Stimulated activated CD4-positive, alpha-beta T cell treated with anti-CD3 and anti-CD28 coated beads, Interleukin-2, amount 100 ng/mL, for 48 hours (primary cell): ENCODE measurements at regions not wholly inside any gene's neighbourhood (a gene's known extent, or its start where the extent isn't known, plus 50 kb on each side); places are given as distances from the start of the nearest gene placed in this dataset.

Experiments
- DNase-seq, 2 donors: peaks; one replicate each; pipeline ENCODE4 v3.0.0-alpha.2; 2020

DNA sequence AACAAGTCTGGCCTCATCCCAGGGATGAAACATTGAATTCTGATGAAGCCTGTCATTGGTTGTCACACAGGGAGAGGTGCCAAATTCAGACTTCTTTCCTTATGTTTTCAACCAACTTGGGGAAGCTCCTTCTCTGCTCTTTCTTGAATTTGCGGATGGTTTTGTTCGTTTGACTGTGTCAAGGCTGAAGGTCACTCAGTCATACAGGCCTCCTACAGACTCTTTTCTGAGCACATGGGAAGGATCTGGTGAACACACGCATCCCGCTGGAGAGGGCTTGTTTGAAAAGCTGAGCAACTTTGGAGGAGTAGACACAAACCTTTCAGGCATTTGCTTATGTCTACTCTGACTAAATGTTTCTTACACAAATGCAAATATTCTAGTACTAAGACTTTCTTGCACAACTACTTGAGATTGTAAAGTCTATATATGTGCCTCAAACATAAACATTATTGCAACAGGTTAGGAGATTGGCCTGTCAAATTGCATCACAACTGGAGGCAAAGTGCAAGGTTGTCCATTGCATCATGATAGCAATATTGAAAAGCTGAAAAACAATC lies 151.5 kb upstream of the NR3C1 start:
- no peak for DNase-seq

DNA sequence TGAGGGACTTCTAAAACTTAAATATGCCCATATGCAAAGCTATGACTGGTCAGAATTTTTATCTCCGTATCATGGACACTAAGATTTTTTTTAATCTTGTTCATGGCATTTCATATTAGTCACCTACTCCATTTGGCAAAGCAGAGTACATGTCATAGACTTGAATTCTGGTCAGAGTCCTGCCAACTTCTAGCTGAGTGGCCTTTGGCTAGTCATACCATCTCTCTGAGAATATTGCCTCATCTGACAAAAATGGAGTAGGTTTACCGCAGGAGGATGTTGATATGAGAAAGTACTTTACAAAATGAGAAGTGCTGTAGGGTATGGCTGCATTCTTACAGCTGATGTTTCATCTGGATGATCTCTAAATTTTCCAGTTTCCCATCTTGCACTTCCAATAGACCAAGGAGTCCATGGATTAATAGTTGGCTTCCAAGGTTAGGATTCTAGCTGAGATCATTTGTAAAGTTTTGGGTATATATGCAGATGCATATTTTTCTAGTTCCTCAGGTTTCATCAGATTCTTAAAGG lies 150.8 kb upstream of the NR3C1 start:
- DNase-seq = no peak

DNA sequence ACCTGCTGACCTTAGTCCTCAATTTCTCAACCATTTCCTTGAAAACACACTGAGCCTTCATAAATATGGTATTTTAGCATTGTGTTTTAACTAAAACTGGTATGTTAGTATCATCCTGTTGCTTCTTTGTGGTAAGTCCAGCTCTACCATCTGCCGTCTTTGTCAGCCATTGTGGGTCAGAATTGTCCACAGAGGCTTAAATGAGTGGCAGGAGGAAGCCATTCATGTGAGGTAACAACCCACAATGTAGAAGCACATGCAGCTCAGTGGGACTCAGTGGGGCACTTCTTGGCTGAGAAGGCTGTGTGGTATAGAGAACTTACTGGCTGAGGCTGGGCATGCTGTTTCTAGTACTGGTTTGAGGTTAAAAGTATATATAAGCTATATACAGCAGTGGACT lies 149.2 kb upstream of the NR3C1 start:
- DNase-seq = no peak

DNA sequence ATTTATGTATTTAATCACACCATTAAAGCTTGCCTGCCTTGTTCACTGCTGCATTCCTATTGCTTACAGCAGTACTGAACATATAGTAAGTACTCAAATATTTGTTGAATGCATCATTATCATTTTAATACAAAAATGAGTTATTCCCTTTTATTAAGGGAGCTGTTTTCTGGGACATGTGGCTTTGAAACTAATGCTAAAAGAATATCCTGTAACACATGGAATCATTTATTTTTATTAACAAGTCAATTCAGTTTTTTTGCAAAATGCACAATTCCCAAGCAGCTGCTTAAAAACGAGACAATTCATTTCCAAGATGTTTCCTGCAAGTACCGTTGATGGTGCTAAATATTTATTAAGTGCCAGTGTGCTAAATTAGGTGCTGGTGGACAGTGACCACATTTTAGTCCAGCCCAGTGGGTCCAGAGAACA lies 148.3 kb upstream of the NR3C1 start:
- DNase-seq = no peak

DNA sequence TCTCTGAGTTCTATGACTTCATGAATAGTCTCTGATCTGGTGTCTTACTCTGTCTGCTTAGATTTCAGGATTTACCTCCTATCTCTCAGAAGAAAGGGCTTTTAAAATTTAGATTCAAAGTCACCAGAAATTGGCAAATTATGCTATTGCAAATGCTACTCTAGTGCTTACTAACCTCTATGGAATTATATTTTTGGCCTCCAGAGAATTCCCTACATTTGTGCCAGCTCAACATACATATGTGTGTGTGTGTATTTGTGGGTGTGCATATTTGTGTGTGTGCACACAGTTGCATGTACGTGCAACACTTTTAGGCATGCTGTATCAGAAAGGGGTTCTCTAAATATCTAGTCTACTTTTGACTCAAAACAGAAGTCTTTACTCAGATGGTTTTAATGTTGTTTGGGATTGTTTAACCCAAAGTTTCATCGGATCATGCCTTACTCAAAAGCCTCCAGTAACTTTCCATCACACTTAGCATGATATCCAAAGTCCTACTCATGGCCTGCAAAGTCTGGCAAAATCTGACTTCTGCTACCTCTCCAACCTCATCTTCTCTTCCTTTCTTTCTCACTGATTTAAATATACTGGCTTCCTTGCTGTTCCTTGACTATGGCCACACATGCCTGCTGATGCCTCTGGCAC lies 147.6 kb upstream of the NR3C1 start:
- no peak for DNase-seq

DNA sequence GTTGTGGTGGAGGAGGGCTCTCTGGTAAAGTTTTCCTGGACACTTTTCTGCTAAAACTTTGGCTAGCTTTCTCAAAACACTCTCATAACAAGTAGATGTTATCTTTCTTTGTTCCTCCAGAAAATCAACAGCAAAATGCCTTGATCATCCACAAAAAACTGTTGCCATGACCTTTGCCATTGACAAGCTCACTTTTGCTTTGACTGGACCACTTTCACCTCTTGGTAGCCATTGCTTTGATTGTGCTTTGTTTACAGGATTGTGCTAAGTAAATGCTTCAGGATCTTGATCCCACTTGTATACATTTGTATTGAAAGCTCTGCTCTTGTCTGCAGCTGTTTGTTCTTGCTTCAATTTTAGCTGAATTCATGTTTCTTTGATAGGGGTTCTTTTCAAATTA lies 143.9 kb upstream of the NR3C1 start:
- no peak for DNase-seq

DNA sequence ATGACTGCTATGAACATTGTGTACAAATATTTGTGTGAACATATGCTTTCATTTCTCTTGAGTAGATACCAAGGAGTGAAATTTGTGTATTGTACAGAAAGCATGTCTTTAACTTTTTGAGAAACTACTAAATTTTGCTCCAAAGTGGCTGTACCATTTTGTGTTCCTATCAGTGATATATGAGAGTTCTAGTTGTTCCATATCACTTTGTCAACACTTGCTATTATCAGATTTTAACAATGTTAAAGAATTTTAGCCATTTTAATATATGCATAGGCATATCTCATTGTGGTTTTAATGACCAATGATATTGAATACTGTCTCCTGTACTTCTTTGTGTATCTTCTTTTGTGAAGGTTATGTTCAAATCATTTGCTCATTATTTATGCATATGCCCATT lies 142.9 kb upstream of the NR3C1 start:
- DNase-seq = no peak

DNA sequence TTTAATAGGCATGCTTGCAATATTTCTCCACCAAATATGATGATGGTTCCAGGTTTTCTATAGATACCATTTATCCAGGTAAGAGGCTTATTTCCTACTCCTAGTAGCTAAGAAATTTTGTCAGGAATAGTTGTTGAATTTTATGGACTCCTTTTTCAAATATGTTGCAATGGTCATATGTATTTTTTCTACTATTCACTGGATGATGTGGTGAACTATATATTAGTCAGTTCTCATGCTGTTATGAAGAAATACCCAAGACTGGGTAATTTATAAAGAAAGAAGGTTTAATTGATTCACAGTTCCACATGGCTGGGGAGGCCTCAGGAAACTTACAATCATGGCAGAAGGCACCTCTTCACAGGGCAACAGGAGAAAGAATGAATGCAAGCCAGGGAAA lies 141.1 kb upstream of the NR3C1 start:
- no peak for DNase-seq

DNA sequence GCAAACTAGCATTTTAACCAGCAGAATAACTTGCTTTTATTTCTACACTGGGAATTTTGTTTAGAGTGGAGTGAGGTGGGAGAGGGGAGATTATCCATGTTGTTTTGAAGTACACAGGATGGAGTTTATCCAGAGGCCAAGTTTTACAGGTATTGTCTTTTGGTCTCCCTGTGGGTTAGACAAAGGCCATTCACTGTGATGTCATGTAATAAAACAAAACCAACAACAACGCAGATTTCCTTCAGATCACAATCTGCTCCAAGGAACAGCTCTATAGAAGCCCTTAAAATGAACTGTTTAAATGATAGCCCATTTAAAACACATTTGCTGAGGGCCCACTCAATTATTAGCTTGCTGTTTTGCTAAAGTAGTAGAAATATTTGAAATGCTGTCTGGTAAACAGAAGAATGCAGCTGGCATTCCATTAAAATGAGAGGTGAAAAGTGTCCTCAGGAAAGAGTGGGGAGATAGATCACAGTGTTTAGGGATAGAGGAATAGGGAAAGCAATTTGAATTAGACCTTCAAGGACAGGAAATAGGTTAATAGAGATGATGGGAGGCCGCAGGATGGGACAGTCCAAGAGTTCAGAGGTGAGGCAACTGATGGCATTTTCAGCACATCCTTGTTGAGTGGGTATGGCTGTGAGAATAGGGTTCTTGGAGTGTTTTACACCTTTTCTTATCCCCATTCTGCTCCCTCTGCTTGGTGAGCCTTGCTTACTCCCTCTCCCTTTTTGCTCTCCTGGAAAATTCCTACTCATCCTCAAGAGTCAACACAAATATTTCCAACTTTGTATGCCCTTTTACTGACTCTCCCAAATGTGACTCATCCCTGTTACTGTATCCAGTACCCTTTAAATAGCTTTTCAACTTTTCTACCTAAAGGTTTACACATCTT lies 140.1 kb upstream of the NR3C1 start:
- DNase-seq = no peak

DNA sequence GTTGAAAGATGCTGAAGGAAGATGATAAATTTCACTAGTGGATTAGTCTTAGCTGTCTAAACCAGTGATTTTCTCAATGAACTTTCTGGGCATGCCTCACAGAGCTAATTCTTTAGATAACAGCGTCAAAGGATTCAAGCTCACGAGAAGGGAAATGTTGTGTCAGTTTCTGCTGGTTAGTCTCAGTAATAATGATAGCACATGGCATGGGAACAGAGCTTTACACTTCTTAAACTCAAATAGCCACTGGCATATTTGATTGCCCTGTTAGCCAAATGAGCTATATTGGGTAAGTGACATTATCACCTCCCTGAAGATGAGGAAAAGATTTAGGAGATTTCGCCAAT lies 139.3 kb upstream of the NR3C1 start:
- DNase-seq = no peak

DNA sequence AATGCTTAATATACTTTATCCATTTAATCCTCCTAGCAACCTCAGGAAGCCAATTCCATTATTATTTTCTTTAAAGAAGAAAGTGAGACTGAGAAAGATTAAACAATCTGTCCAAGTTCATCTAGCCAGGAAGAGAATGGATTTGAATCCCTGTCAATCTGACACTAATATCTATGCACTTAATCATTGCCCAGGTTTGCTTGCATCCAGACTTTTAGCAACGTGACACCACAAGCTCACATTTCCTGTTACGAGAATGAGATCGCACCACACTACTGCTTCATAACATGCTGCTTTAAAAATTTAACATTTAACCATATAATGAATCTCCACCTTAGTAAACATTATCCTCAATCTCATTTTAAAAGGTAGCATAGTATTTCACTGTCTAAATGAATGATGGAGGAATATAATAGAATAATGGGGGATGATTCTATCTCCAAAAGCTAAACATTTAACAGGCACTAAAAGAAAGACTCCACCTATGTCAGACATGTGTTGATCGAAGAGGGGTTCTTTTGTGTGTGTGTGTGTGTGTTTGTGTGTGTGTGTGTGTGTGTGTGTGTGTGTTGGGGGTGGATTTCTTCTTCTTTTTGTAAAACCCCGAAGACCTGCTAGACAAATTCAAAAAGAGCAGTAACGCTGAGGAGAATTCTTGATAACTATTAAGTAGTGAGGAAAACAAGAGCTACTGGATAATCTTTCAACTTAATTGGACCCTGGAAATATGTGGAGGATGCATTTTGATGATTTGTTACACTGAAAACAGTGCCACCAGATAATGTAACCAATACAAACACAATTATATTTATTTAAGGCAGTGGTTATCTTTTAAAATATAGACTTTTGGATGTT lies 138.7 kb upstream of the NR3C1 start:
- DNase-seq = no peak

DNA sequence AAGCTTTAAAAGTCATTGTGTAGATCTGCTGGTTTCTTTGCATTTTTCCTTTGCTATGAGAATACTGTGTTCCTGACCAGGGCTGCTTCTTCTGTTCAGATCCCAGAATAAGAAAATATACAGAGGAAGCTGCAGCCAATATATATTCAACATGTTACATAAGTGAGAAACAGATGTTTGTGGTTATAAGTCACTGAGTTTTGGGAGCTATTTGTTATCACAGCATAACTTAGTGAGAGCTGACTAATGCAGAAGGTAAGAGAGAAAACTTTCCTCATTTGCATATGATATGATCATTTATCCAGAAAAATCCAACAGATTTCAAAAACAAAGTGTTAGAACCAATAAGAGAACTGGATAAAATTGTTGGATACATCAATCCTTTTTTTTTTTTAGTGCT lies 136.3 kb upstream of the NR3C1 start:
- no peak for DNase-seq

DNA sequence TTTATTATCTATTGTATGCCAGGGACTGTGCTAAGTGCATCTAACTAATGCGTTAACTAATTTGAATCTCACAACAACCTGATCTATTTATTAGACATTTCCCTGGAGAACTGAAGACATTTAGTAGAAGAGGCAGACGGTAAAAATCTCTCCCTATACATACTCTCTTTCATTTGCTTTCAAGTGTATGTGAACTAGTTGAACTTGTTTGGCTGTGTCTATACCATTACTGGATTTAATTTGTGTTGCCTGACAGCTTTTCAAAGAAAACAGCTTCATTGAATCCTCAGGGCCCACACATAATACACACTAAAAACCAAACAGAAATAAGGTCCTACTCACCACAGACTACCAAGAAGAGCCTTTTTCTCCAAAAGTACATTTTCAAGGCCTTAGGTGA lies 133.6 kb upstream of the NR3C1 start:
- no peak for DNase-seq

DNA sequence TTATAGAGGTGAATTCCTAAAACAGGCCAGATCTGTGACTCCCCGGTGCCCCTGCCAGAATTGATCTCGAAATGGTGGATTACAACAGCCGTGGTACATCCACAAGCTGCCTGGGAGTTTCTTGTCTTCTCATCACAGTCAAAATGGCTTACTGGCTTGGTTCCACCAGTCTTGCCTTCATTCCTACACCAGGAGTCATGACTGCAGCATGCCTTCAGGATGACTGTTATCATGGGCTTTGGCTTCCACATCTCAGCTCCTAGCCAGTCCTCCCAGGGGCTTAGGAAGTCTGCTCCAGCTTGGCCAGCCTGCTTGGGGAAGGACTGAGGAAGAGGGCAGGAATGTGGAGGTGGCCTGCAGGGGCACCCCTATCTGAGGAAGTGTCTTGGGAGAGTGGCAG lies 132.9 kb upstream of the NR3C1 start:
- DNase-seq = no peak

DNA sequence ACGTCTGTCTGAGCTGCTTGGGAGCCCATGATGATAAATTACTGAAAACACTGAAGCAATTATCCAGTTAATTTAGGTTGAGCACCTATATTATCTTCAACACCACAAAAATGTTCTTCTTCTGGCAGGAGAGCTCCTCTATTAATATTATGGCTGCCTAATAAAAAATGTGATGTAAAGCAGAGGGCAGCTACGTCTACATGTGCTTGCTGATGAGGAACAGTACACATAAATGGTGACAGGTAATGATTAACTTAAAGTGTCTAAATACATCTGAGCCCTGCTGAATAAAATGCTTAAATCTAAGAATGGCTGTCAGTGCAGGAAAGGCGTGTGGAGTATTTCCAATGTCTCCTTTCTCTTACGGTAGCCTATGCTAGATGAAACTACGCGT lies 131.3 kb upstream of the NR3C1 start:
- DNase-seq = no peak

DNA sequence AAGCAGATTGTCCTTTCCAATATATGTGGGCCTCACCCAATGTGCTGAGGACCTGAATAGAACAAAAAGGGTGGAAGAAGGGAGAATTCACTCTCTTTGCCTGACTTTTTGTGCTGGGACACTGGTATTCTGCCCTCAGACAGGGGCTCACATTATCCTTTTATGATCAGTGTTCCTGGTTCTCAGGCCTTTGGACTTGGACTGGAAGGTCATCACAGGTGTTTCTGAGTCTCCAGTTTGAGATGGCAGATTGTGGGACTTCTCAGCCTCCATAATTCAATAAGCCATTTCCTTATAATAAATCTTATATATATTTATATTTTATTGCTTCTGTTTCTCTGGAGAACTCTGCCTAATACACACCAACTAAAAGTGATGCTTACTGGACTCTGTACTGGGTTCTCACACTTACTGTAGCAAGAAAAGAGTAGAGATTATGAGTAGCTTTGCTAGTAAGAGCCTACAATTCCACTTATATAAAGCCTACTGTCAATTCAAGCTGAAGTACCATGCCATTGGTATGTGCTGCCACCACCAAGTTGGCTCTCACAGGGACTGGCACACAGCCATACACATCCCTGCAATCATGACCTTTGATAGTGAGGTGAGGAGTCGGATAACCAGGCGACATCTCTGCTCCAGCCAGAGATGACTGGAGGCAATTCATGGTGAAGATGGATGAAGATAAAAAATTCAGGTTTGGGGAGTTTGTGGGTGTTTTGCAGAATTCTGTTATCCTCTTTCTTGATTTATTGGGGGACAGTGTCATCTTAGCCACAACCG lies 130.7 kb upstream of the NR3C1 start:
- no peak for DNase-seq

DNA sequence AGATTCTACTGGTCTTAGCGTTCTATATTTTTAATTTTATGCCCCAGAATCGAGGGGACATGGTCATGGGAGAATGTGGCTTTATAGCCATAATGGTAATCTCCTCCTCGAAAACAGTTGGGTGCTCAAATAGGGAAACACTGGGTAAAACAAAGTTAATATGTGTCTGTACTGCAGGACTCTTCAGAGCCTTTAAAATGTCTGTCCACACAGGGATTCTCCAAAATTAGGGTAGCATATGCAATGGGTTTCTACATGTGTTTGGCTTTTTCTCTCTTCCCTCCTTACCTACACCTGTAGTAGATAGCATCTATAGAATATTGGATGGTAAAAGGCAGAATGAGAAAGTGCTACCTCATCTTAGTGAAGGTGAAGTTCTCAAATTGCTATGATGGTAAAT lies 130.0 kb upstream of the NR3C1 start:
- DNase-seq = no peak

DNA sequence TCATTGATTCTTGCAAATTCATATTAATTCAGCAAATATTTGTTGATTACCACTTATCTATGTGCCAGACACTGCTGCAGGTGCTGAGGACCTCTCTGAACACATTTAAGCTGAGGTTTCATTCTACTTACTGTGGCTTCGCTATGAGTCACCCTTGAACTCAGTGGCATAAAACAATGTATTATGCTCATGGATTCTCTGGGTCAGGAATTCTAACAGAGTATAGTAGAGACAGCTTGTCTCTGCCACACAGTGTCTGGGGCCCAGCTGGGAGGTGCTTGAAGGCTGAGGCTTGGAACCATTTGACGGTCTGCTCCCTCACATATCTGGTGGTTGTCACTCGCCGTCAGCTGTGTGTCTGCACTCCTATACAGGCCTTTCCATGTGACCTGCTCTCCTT lies 124.3 kb upstream of the NR3C1 start:
- no peak for DNase-seq

DNA sequence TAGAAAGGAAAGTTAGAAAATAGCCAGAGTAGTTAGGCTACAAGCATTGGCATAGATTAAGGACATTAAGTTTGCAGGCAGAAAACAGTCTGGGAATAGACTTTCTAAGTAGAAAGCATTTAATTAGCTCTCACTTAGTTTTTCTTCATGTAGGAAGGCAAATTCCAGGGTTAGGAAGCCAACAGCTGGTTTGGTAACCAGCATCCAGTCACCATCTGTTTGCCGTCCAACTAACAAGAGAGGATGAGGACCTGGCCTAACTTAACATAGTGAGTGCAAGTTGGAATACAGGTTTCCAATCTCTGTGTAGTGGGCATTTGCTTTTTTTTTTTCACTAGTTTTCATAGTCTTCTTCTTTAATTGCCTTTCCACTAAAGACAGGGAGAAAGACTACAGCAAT lies 121.7 kb upstream of the NR3C1 start:
- no peak for DNase-seq

DNA sequence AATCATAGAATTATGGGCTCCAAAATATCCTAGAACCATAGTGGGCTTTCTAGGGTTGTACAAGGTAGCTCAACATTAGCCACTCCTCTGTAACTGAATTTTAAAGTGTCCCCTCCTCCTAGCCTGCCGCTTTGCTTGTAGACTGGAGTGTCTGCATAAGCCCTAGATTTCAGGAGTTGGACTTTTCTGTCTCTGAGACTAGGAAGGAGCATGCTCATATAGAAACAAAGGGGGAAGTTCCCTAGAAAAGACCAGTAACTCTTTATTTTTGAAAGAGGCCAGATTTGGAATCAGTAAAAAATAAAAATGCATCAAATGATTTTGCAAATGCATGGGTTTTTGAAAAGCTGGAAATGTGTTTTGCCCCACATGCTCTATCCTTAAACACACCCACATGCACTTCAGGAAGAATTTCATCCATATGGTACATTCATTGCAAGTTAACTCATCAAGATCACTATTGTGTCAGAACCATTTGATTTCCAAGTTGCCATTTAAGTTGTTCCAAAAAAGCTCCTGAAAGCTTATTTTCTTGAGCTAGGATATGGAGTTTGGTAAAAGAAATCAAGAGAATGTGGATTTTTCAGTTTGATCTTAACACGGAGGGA lies 121.0 kb upstream of the NR3C1 start:
- no peak for DNase-seq

DNA sequence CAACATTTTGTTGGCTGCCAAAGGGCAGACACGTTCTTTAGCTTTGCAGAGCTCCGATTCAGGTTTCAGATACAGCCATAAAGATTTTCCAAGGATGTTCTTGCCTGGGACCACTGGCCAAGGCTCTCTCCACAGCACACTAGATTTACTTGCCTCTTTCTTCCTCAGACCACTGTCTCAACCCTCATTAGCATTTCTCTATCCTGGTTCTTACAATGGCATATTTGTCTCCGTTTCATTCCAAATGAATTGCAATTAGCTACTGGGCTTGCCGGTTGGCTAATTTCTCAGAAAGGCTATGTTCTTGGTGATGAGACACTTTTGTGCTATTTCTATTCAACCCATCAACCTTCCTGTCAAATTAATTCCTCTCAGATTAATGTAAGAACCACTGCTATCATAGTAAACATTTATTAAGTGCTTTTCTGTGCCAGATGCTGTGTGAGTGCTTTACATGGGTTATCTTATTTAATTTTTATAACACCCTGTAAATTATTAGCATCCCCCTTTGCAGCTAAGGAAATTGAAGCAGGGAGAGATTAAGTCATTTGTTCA lies 118.4 kb upstream of the NR3C1 start:
- no peak for DNase-seq

DNA sequence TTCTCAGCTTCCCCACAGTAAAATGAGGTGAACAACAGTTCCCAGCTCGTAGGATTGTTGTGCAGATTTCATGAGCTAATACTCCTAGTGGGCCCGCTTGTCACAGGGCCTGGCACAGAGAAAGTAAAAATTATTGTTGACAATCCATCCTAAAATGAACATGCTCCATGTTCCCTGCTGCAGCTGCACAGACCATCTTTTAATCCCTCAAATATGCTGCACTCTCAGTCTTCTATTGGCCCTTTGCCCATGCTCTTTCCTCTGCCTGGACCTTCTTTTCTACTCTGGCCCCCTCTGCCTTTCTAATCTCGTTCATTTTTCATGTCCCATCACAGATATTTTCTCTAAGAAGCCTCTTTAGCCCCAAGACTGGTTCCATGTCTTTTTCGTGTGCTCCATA lies 117.7 kb upstream of the NR3C1 start:
- DNase-seq = no peak
